ENCODE measurements at regions not wholly inside any gene's neighbourhood (a gene's known extent, or its start where the extent isn't known, plus 50 kb on each side); places are given as distances from the start of the nearest gene placed in this dataset.
"Not testable (repeated sequence)": the region's sequence is repeated elsewhere in the genome, so short reads cannot be mapped to it uniquely, and the experiment has no call there.

DNA sequence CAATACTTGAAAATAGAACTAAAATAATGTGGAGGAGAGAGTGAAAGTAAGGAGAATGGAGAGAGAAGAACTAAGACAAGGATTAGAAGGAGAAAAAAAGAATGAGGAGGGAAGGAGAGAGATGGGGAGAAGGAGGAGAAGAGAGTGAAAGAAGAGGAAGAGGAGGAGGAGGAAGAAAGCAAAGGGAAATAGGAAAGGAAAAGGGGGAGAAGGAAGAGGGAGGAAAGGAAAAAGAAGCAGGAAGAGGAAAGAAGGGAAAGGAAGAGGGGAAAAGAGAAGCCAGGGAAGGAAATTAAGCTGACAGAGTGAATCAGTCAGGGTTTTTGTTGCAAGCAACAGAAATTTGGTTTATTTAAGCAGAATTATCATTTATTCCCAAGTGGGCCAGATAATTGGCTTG is 241.7 kb upstream of the P2RY1 start:
- H2AFZ ChIP-seq (ENCODE audit: low read depth, low read length, severe bottlenecking), result no peak overlapping the region
- H3K27ac ChIP-seq (ENCODE audit: low read depth, low read length), result no peak overlapping the region
- no peaks in the 10 kb centered on the region for H3K79me2 ChIP-seq (ENCODE audit: insufficient read depth, low read length)
- no peak overlapping the region for H3K9ac ChIP-seq (ENCODE audit: low read length)
- no peak overlapping the region for H3K4me3 ChIP-seq (ENCODE audit: insufficient read depth, low read length, poor library complexity, severe bottlenecking)
- TF ChIP-seq, protein P1, sequence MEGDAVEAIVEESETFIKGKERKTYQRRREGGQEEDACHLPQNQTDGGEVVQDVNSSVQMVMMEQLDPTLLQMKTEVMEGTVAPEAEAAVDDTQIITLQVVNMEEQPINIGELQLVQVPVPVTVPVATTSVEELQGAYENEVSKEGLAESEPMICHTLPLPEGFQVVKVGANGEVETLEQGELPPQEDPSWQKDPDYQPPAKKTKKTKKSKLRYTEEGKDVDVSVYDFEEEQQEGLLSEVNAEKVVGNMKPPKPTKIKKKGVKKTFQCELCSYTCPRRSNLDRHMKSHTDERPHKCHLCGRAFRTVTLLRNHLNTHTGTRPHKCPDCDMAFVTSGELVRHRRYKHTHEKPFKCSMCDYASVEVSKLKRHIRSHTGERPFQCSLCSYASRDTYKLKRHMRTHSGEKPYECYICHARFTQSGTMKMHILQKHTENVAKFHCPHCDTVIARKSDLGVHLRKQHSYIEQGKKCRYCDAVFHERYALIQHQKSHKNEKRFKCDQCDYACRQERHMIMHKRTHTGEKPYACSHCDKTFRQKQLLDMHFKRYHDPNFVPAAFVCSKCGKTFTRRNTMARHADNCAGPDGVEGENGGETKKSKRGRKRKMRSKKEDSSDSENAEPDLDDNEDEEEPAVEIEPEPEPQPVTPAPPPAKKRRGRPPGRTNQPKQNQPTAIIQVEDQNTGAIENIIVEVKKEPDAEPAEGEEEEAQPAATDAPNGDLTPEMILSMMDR (IDR thresholded peaks at IDR 0.05; ENCODE audit: insufficient read depth, low read length, poor library complexity, severe bottlenecking), result no peak
- TF ChIP-seq EZH2phosphoT487 (conservative IDR thresholded peaks at IDR 0.05; ENCODE audit: low read length), result no peak
- no peaks in the 10 kb centered on the region for H4K20me1 ChIP-seq (ENCODE audit: low read depth, low read length)
- H3K9me3 ChIP-seq (ENCODE audit: insufficient read depth, low read length), result no peaks in the 10 kb centered on the region
- H3F3A ChIP-seq (ENCODE audit: insufficient read depth), result no peaks in the 10 kb centered on the region
- no peaks in the 10 kb centered on the region for H3K9me2 ChIP-seq (replicated peaks; ENCODE audit: insufficient read depth, low read length)
- H3K36me3 ChIP-seq (ENCODE audit: low read length), result no peaks in the 10 kb centered on the region
- no peaks in the 10 kb centered on the region for H3K27me3 ChIP-seq (ENCODE audit: low read length)
- no peak overlapping the region for H3K4me2 ChIP-seq (ENCODE audit: low read depth, low read length, poor library complexity, severe bottlenecking)

DNA sequence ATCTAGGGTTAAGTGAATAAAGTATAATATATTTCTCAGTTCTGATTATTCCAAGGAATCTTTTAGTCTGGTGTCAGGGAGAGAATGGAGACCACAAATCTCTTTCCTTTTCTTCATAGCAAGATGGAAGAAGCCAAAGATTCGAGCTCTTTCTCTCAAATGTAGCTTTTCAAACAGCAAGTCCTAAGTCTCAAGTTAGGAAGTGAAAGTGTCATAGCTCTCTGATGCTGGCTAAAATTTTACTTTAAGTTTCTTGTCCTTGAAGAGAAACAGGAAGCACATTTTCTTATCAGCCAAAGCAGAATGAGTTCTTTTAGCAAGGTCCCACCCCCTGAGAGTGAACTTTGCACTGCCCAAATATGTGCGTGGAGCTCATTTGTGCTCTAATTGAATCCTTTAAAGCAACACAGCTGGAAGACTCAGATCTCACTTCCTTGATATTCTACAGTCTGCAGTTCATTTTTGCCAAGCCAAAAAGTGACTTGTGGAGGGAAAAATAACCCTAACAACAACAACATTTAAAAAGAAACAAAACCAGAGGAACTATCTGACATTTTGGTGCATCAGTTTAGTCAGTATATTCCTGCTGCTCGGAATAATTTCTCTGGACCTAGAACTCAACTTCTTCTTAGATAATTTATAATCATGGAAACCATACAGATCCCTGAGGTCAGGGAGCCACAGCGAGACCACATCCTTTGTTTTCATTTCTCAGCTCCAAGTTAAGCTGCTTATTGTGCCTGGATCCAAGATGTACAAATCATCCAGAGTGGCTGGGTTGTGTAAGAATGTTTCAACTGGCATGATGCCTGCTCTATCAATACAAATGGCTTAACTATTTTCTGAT is 238.7 kb upstream of the P2RY1 start:
- H3K9me3 ChIP-seq (ENCODE audit: insufficient read depth, low read length), result no peaks in the 10 kb centered on the region
- H3F3A ChIP-seq (ENCODE audit: insufficient read depth), result no peaks in the 10 kb centered on the region
- H3K9ac ChIP-seq (ENCODE audit: low read length), result no peak overlapping the region
- no peaks in the 10 kb centered on the region for H4K20me1 ChIP-seq (ENCODE audit: low read depth, low read length)
- TF ChIP-seq EZH2phosphoT487 (conservative IDR thresholded peaks at IDR 0.05; ENCODE audit: low read length), result no peak
- TF ChIP-seq, protein P1 (IDR thresholded peaks at IDR 0.05; ENCODE audit: insufficient read depth, low read length, poor library complexity, severe bottlenecking), result no peak
- no peak overlapping the region for H3K27ac ChIP-seq (ENCODE audit: low read depth, low read length)
- H3K27me3 ChIP-seq (ENCODE audit: low read length), result no peaks in the 10 kb centered on the region
- peak overlapping the region; percentile 5 for H3K4me3 ChIP-seq (ENCODE audit: insufficient read depth, low read length, poor library complexity, severe bottlenecking)
- H3K9me2 ChIP-seq (replicated peaks; ENCODE audit: insufficient read depth, low read length), result no peaks in the 10 kb centered on the region
- H3K36me3 ChIP-seq (ENCODE audit: low read length), result no peaks in the 10 kb centered on the region
- H3K4me2 ChIP-seq (ENCODE audit: low read depth, low read length, poor library complexity, severe bottlenecking), result peak overlapping the region; percentile 53
- peak overlapping the region; percentile 91 for H2AFZ ChIP-seq (ENCODE audit: low read depth, low read length, severe bottlenecking)
- H3K79me2 ChIP-seq (ENCODE audit: insufficient read depth, low read length), result no peaks in the 10 kb centered on the region

DNA sequence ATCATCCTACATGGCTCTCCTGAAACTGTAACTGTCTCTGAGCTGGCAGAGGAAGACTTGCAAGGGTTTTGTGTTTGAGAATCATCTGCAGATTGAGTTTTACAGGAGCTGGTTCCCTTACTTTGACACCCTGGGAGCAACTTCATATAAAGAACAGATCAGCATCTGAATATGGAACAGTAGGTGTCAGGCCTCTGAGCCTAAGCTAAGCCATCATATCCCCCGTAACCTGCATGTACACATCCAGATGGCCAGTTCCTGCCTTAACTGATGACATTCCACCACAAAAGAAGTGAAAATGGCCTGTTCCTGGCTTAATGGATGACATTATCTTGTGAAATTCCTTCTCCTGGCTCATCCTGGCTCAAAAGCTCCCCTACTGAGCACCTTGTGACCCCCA is 238.1 kb upstream of the P2RY1 start:
- not testable (repeated sequence) for H3K9ac ChIP-seq (ENCODE audit: low read length); H3K36me3 ChIP-seq (ENCODE audit: low read length); H3K27me3 ChIP-seq (ENCODE audit: low read length); H3F3A ChIP-seq (ENCODE audit: insufficient read depth); H4K20me1 ChIP-seq (ENCODE audit: low read depth, low read length); H3K27ac ChIP-seq (ENCODE audit: low read depth, low read length); H3K79me2 ChIP-seq (ENCODE audit: insufficient read depth, low read length); H3K9me3 ChIP-seq (ENCODE audit: insufficient read depth, low read length); H3K9me2 ChIP-seq (replicated peaks; ENCODE audit: insufficient read depth, low read length)
- Histone ChIP-seq H2AFZ (ENCODE audit: low read depth, low read length, severe bottlenecking) (peak overlapping the region; percentile 91), H3K4me2 (ENCODE audit: low read depth, low read length, poor library complexity, severe bottlenecking) (peak overlapping the region; percentile 53), H3K4me3 (ENCODE audit: insufficient read depth, low read length, poor library complexity, severe bottlenecking) (peak overlapping the region; percentile 5)

DNA sequence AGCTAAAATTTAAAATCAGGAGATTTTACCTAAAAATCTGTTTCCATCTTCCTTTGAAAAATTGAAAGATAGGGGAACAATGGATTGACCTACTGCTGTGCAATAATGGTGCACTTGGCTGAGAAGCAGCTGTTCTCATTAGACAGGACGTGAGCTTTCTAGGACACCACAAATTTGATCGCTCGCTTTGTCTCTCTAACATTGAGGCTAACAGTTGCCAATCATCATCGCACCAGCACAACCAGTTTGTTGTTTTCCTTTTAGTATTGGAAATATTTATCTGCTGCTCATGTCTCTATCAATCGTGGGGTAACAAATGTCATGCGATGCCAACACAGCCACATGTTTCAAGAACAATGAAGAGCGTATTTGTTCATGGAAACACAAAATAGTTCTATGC is 228.8 kb upstream of the P2RY1 start:
- no peaks in the 10 kb centered on the region for H3K9me2 ChIP-seq (replicated peaks; ENCODE audit: insufficient read depth, low read length)
- no peak overlapping the region for H3K4me2 ChIP-seq (ENCODE audit: low read depth, low read length, poor library complexity, severe bottlenecking)
- H3K79me2 ChIP-seq (ENCODE audit: insufficient read depth, low read length), result no peaks in the 10 kb centered on the region
- no peak overlapping the region for H3K27ac ChIP-seq (ENCODE audit: low read depth, low read length)
- H3K36me3 ChIP-seq (ENCODE audit: low read length), result no peaks in the 10 kb centered on the region
- no peaks in the 10 kb centered on the region for H3F3A ChIP-seq (ENCODE audit: insufficient read depth)
- H3K9ac ChIP-seq (ENCODE audit: low read length), result no peak overlapping the region
- no peaks in the 10 kb centered on the region for H4K20me1 ChIP-seq (ENCODE audit: low read depth, low read length)
- H2AFZ ChIP-seq (ENCODE audit: low read depth, low read length, severe bottlenecking), result no peak overlapping the region
- no peak for TF ChIP-seq EZH2phosphoT487 (conservative IDR thresholded peaks at IDR 0.05; ENCODE audit: low read length)
- TF ChIP-seq, protein P1 (IDR thresholded peaks at IDR 0.05; ENCODE audit: insufficient read depth, low read length, poor library complexity, severe bottlenecking), result no peak
- H3K4me3 ChIP-seq (ENCODE audit: insufficient read depth, low read length, poor library complexity, severe bottlenecking), result no peak overlapping the region
- no peaks in the 10 kb centered on the region for H3K27me3 ChIP-seq (ENCODE audit: low read length)
- H3K9me3 ChIP-seq (ENCODE audit: insufficient read depth, low read length), result no peaks in the 10 kb centered on the region

Measured in SU-DHL-6 (cell line).